ENCODE measurements at regions not wholly inside any gene's neighbourhood (a gene's known extent, or its start where the extent isn't known, plus 50 kb on each side); places are given as distances from the start of the nearest gene placed in this dataset.

DNA sequence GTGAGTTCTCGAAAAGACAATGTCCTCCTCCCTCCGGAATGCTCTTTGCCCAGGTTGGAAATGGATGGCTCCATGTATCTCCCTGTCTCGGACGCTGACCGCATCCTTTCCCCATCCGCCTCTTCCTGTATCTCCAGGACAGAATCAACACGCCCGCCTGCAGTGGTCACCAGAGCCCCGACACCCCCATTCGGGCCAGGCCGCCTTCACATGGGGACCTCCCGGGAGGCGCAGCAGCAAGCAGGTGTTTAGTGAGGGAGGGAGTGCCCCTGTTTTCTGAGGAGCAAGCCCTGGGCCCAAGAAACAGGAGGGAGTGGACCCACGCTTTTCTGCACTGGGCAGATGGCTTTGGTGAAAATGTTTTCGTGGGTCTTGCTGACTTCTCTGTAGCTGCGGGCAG is 83.5 kb upstream of the TTC34 start:
- no peaks in the 10 kb centered on the region for H3K36me3 Mint-ChIP-seq (ENCODE audit: low read depth)
- TF ChIP-seq CTCF (conservative IDR thresholded peaks at IDR 0.05): no peak
- no peaks in the 10 kb centered on the region for H3K4me1 Mint-ChIP-seq
- H3K4me3 Mint-ChIP-seq: no peak overlapping the region
- no peak overlapping the region for H3K27ac Mint-ChIP-seq (ENCODE audit: unreplicated experiment)
- H3K27me3 Mint-ChIP-seq (ENCODE audit: low read depth): no peaks in the 10 kb centered on the region
- DNase-seq (ENCODE audit: low read depth, low spot score): no peak
- no peaks in the 10 kb centered on the region for H3K9me3 Mint-ChIP-seq

- H3K4me3 Mint-ChIP-seq: no peak overlapping the region
These were observed 85.1 kb upstream of the TTC34 start for GRCh38 chr1:2886631-2887030.

DNA sequence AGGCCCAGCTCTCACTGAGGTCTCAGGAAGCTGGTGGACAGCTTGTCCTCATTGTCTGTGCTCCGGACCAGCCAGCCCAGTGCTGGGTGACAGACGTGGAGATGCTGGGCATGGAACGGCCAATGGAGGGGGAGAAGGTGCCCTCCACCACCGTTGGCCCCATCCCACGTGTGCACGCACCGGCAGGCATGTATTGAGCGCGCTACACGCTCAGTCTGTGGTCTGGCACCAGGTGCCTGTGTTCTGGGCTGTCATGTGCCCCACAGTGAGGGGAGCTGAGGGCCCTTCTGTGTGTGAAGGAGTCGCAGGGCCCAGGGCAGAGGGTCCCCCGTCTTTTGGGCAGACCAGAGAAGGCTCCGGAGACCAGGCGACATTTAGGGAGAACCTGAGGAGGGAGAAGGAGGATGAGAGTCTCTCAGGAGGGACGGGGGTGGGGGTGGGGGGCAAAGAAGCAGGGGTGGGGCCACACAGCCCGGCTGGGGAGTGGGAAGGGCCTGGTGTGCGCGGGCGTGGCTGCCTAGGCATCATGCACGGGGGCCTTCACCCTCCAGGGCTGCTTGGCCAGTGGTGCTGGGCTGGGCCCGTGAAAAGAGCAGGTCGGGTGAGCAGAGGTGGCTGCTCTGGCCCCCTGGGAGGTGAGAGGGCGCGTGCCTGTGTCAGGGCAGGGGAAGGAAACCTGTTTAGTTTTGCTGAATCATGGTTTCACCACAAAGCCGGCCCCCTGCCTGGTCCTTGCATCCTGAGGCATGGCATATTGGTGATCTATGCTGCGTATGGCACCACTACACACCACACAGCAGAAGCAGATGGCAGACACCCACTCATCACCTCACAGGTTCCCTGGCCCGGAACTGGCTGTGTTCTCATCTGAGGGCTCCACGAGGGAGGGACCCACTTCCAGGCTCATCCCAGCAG is 86.7 kb upstream of the TTC34 start:
- Mint-ChIP-seq H3K27ac (ENCODE audit: unreplicated experiment) (no peak overlapping the region), H3K4me3 (no peak overlapping the region), H3K9me3 (peaks cover 3% of the 10 kb centered on the region), H3K27me3 (ENCODE audit: low read depth) (no peaks in the 10 kb centered on the region), H3K4me1 (no peaks in the 10 kb centered on the region), H3K36me3 (ENCODE audit: low read depth) (peaks cover 4% of the 10 kb centered on the region)
- no peak for DNase-seq (ENCODE audit: low read depth, low spot score)
- no peak for TF ChIP-seq CTCF (conservative IDR thresholded peaks at IDR 0.05)

More at GRCh38 chr1:2886631-2887030, 85.1 kb upstream of the TTC34 start:
- H3K27ac Mint-ChIP-seq (ENCODE audit: unreplicated experiment): no peak overlapping the region
- H3K27me3 Mint-ChIP-seq (ENCODE audit: low read depth): no peaks in the 10 kb centered on the region
- H3K36me3 Mint-ChIP-seq (ENCODE audit: low read depth): no peaks in the 10 kb centered on the region
- no peak for TF ChIP-seq CTCF (conservative IDR thresholded peaks at IDR 0.05)
- no peak for DNase-seq (ENCODE audit: low read depth, low spot score)
- H3K4me1 Mint-ChIP-seq: no peaks in the 10 kb centered on the region
- no peaks in the 10 kb centered on the region for H3K9me3 Mint-ChIP-seq

GRCh38 chr1:2890221-2890850 is 88.8 kb upstream of the TTC34 start:
- peaks cover 6% of the 10 kb centered on the region for H3K36me3 Mint-ChIP-seq (ENCODE audit: low read depth)
- H3K9me3 Mint-ChIP-seq: peaks cover 5% of the 10 kb centered on the region
- no peaks in the 10 kb centered on the region for H3K4me1 Mint-ChIP-seq
- H3K27ac Mint-ChIP-seq (ENCODE audit: unreplicated experiment): no peak overlapping the region
- H3K27me3 Mint-ChIP-seq (ENCODE audit: low read depth): no peaks in the 10 kb centered on the region
- no peak overlapping the region for H3K4me3 Mint-ChIP-seq
- no peak for TF ChIP-seq CTCF (conservative IDR thresholded peaks at IDR 0.05)
- no peak for DNase-seq (ENCODE audit: low read depth, low spot score)

DNA sequence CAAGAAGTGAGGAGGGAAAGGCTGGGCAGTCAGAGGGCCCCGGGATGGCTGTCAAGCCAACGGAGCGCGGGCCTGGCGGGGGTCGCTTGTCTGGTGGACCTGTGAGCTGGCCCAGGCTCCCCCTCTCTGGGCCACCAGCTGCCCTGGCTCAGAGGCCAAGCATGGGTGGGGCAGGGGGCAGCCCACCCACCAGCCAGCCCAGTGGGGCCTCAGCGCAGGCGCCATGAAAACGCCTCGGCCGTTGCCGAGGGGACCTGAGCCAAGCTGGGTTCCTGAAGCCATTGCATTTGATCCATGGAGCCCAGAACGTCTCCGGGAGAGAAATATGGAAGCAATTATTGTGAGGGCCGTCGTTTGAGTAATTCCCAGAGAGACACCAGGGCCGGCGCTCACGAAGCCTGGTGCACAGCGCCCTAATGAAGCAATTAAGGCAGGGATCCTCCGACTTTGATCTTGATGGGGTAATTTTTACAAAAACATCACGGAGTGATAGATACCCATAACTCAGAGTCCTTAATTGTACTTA is 90.5 kb upstream of the TTC34 start:
- DNase-seq (ENCODE audit: low read depth, low spot score): no peak
- Mint-ChIP-seq H3K4me1 (no peaks in the 10 kb centered on the region), H3K27ac (ENCODE audit: unreplicated experiment) (no peak overlapping the region), H3K27me3 (ENCODE audit: low read depth) (no peaks in the 10 kb centered on the region), H3K36me3 (ENCODE audit: low read depth) (peaks cover 11% of the 10 kb centered on the region), H3K4me3 (no peak overlapping the region), H3K9me3 (peaks cover 12% of the 10 kb centered on the region)
- no peak for TF ChIP-seq CTCF (conservative IDR thresholded peaks at IDR 0.05)
